ENCODE measurements at regions not wholly inside any gene's neighbourhood (a gene's known extent, or its start where the extent isn't known, plus 50 kb on each side); places are given as distances from the start of the nearest gene placed in this dataset.

GRCh38 chr1:232859216-232859615 is 54.0 kb downstream of the MAP10 start:
- TF ChIP-seq, protein P1, sequence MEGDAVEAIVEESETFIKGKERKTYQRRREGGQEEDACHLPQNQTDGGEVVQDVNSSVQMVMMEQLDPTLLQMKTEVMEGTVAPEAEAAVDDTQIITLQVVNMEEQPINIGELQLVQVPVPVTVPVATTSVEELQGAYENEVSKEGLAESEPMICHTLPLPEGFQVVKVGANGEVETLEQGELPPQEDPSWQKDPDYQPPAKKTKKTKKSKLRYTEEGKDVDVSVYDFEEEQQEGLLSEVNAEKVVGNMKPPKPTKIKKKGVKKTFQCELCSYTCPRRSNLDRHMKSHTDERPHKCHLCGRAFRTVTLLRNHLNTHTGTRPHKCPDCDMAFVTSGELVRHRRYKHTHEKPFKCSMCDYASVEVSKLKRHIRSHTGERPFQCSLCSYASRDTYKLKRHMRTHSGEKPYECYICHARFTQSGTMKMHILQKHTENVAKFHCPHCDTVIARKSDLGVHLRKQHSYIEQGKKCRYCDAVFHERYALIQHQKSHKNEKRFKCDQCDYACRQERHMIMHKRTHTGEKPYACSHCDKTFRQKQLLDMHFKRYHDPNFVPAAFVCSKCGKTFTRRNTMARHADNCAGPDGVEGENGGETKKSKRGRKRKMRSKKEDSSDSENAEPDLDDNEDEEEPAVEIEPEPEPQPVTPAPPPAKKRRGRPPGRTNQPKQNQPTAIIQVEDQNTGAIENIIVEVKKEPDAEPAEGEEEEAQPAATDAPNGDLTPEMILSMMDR (IDR thresholded peaks at IDR 0.05): no peak
- H3K4me3 Mint-ChIP-seq: no peak overlapping the region
- H3K27me3 ChIP-seq (ENCODE audit: control insufficient read depth in 2 of 2, insufficient read depth in 2 of 2, low read length in 2 of 2): no peaks in the 10 kb centered on the region

DNA sequence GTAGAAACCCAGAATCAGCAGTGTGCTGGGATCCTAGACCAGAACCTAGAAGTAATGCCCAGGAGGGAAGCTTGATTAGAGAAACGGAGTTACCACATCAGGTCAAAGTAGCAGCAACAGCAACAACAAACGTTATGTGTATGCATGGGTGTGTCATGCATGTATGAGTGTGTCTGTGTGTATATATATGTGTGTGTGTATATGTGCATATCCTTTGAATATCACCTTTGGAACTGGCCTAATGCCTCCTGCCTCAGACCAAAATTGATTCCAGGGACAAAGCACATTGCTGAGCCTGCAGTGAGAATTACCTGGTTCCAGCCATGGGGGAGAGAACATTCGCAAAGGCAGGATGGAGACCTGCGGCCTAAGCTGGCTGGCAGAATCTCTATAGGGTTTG is 55.9 kb downstream of the MAP10 start:
- Histone ChIP-seq H3K4me2 (replicated peaks; ENCODE audit: extremely low read depth, low read length, poor library complexity, severe bottlenecking) (no peak overlapping the region), H3K9ac (ENCODE audit: insufficient read depth, low read length, poor library complexity, severe bottlenecking) (no peak overlapping the region), H3K4me3 (replicated peaks in 1 of 3; ENCODE audit: low read depth in 2 of 3, low read length in 3 of 3) (no peak overlapping the region), H3K79me2 (ENCODE audit: insufficient read depth, low read length) (no peaks in the 10 kb centered on the region), H2AFZ (ENCODE audit: insufficient read depth, low read depth, low read length, poor library complexity, severe bottlenecking) (no peak overlapping the region), H3K27ac (ENCODE audit: low read depth in 1 of 2, low read length in 2 of 2) (no peak overlapping the region), H3K9me3 (replicated peaks in 1 of 2; ENCODE audit: control insufficient read depth in 1 of 2, insufficient read depth in 1 of 2, low read length in 2 of 2) (no peaks in the 10 kb centered on the region), H4K20me1 (ENCODE audit: insufficient read depth, low read length) (no peaks in the 10 kb centered on the region), H3K4me1 (ENCODE audit: control insufficient read depth in 1 of 2, insufficient read depth in 2 of 2, low read length in 2 of 2) (no peaks in the 10 kb centered on the region), H3K36me3 (replicated peaks in 1 of 2; ENCODE audit: control insufficient read depth in 1 of 2, insufficient read depth in 2 of 2, low read length in 2 of 2) (no peaks in the 10 kb centered on the region), H3K27me3 (ENCODE audit: control insufficient read depth in 2 of 2, insufficient read depth in 2 of 2, low read length in 2 of 2) (no peaks in the 10 kb centered on the region)
- intact Hi-C loops (cut with micrococcal nuclease): no loop called here
- Mint-ChIP-seq H3K27ac (no peak overlapping the region), H3K4me3 (no peak overlapping the region), H3K27me3 (ENCODE audit: low read depth in 3 of 3) (peaks cover 0 to 1% (median 0%) of the 10 kb centered on the region in 3 donors), H3K36me3 (no peaks in the 10 kb centered on the region), H3K9me3 (peaks cover 0 to 2% (median 0%) of the 10 kb centered on the region in 7 donors), H3K4me1 (no peaks in the 10 kb centered on the region)
- TF ChIP-seq, protein P1 (IDR thresholded peaks at IDR 0.05): no peak
- DNase-seq: no peak
- 100% methylated on average over 4 of the region's 4 CpGs for WGBS (ENCODE audit: insufficient coverage)

More at GRCh38 chr1:232859216-232859615, 54.0 kb downstream of the MAP10 start:
- no peak overlapping the region for H2AFZ ChIP-seq (ENCODE audit: insufficient read depth, low read depth, low read length, poor library complexity, severe bottlenecking)
- H3K27ac ChIP-seq (ENCODE audit: low read depth in 1 of 2, low read length in 2 of 2): no peak overlapping the region
- H3K9me3 ChIP-seq (replicated peaks in 1 of 2; ENCODE audit: control insufficient read depth in 1 of 2, insufficient read depth in 1 of 2, low read length in 2 of 2): no peaks in the 10 kb centered on the region
- WGBS (ENCODE audit: insufficient coverage): no CpG with 5 or more reads among the region's 2 CpGs
- H3K4me3 ChIP-seq (replicated peaks in 1 of 3; ENCODE audit: low read depth in 2 of 3, low read length in 3 of 3): no peak overlapping the region
- Mint-ChIP-seq H3K9me3 (no peaks in the 10 kb centered on the region), H3K36me3 (no peaks in the 10 kb centered on the region), H3K4me1 (no peaks in the 10 kb centered on the region), H3K27me3 (ENCODE audit: low read depth in 3 of 3) (peaks cover 0 to 1% (median 0%) of the 10 kb centered on the region in 3 donors), H3K27ac (no peak overlapping the region)
- H3K4me2 ChIP-seq (replicated peaks; ENCODE audit: extremely low read depth, low read length, poor library complexity, severe bottlenecking): no peak overlapping the region
- H3K79me2 ChIP-seq (ENCODE audit: insufficient read depth, low read length): no peaks in the 10 kb centered on the region
- H3K9ac ChIP-seq (ENCODE audit: insufficient read depth, low read length, poor library complexity, severe bottlenecking): no peak overlapping the region
- no peak for DNase-seq
- no peaks in the 10 kb centered on the region for H3K4me1 ChIP-seq (ENCODE audit: control insufficient read depth in 1 of 2, insufficient read depth in 2 of 2, low read length in 2 of 2)
- intact Hi-C loops (cut with micrococcal nuclease): no loop called here
- no peaks in the 10 kb centered on the region for H4K20me1 ChIP-seq (ENCODE audit: insufficient read depth, low read length)
- H3K36me3 ChIP-seq (replicated peaks in 1 of 2; ENCODE audit: control insufficient read depth in 1 of 2, insufficient read depth in 2 of 2, low read length in 2 of 2): no peaks in the 10 kb centered on the region

Measured in CD14-positive monocyte (primary cell).